ENCODE measurements at regions not wholly inside any gene's neighbourhood (a gene's known extent, or its start where the extent isn't known, plus 50 kb on each side); places are given as distances from the start of the nearest gene placed in this dataset.

DNA sequence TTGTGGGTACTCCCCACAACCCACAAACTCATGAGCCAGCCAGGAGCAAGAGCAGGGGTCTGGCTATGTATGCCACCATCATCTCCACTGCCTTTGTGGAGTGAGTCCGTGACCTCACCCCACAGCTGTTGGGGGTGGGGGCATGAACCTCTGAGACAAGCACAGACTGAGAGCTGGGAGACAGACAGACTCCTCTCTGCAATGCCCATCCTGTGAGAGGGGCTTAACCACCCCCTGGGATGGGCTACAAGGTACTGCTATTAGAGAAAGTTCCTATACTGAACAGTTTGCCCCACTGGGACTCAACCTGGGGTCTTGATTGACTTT is 84.5 kb downstream of the PITPNM2 start:
- TF ChIP-seq, protein P1, sequence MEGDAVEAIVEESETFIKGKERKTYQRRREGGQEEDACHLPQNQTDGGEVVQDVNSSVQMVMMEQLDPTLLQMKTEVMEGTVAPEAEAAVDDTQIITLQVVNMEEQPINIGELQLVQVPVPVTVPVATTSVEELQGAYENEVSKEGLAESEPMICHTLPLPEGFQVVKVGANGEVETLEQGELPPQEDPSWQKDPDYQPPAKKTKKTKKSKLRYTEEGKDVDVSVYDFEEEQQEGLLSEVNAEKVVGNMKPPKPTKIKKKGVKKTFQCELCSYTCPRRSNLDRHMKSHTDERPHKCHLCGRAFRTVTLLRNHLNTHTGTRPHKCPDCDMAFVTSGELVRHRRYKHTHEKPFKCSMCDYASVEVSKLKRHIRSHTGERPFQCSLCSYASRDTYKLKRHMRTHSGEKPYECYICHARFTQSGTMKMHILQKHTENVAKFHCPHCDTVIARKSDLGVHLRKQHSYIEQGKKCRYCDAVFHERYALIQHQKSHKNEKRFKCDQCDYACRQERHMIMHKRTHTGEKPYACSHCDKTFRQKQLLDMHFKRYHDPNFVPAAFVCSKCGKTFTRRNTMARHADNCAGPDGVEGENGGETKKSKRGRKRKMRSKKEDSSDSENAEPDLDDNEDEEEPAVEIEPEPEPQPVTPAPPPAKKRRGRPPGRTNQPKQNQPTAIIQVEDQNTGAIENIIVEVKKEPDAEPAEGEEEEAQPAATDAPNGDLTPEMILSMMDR (IDR thresholded peaks at IDR 0.05) = no peak
- TF ChIP-seq POLR2A (IDR thresholded peaks at IDR 0.05) = no peak

All from ovary (tissue), 3 donors.